TTC549 (cell line): ENCODE measurements at regions not wholly inside any gene's neighbourhood (a gene's known extent, or its start where the extent isn't known, plus 50 kb on each side); places are given as distances from the start of the nearest gene placed in this dataset.

Experiments
- FAIRE-seq: peaks from 2 replicates; lab custom pipeline; 2012; peaks lifted over from hg19 to GRCh38; lab: Jason Lieb, UNC

DNA sequence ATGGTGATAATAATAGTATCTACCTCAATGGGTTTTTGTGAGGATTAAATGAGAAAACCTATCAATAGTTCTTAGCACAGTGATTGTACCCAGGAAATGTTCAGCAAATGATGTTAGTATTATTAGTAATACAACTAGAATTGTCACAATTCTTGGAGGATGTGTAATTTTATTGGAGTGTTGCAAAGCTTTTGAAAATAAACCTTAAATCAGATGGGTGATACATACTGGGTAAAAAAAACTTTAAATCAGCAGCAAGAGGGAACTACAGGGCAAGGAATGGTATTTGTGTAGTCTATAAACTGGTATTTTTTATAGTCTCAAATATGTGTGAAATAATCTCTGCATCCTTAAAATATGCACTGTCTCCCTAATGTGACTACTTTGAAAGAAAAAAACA, 371.6 kb downstream of the PIK3R1 start:
- no peak for FAIRE-seq

DNA sequence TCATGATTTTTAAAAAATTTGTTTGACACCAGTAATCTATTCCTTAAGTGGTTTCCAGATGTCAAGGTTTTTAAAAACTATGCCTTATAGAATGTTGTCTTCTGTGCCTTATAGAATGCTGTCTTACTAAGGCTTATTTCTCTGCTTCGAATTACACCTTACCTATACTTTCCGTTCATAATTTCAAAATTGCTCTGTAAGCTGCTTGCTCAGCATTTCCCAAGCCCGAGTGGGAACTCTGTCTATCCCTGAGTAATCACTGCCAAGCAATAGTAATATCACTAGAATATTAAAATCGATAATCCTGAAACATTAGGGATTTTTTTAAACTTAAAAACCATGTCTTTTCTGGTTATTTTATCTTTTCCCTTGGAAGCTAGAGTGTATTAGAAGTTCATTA, 376.3 kb downstream of the PIK3R1 start:
- no peak for FAIRE-seq

DNA sequence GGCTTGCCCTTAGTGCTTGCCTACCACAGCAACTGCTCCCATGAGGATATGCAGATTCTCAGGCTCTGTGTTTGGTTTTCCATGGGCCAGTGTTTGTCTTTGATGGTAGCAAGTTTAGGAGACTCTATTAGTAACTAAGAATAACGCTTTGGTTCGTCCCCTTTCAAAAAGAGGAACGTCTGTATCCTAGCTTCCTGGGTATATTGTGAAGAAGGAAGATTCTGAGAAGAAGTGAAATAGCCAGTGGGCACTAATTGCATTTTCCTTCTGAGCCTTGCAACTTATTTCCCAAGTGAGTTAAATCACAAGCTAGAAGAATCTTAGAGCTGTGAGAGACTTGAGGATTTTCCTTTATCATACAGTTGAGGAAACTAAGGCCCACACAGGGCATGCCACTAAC, 376.8 kb downstream of the PIK3R1 start:
- no peak for FAIRE-seq

DNA sequence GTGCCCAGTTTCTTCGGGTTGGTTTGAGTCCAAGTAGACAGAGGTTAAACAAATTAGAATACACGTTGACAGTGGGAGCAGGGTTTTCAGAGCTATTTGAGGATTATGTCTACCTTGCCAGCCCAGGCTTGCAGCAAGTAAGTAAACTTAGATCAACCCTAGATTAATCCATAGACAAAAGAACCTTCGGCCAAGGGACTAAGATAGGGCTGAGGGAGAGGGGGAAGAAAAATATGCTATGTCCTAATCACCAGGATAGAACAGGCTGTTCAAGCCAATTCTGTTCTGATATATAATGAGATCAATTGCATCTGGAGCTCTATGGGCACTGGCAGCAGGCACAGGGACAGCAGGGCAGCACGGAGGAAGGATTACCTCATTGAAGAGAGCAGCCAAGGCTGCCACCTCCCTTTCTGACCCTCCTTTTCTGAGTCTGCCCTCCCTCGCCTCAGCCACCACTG, 377.7 kb downstream of the PIK3R1 start:
- no peak for FAIRE-seq

DNA sequence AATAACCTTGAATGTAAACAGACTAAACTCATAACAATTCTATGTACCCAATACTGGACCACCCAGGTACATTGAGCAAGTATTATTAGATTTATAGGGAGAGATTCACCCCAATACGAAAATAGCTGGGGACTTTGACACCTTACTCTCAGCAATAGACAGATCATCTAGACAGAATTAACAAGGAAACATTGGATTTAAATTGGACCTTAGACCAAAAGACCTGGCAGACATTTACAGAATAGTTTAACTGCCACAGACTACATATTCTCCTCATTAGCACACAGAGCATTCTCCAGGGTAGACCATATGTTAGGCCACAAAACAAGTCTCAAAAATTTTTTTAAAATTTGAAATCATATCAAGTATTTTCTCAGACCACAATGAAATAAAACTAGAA, 397.4 kb downstream of the PIK3R1 start:
- FAIRE-seq = no peak

DNA sequence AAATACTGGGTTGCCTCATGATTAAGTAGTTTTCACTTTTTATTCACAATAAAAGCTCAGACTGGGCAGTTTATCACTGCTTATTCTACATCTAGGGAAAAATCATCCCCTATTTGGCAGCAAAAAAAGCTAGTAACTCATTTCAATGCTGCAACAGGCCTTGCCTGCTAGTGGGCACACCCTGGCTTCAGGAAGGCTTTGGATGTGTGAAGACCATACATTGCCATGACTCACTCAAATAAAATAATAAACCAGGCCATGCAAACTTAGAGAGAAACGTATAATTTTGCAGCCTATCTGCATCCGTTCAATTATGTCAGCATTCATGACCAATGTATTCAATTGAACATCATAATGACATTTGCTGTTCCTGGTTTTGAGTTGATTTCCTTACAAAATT, 402.9 kb downstream of the PIK3R1 start:
- no peak for FAIRE-seq

DNA sequence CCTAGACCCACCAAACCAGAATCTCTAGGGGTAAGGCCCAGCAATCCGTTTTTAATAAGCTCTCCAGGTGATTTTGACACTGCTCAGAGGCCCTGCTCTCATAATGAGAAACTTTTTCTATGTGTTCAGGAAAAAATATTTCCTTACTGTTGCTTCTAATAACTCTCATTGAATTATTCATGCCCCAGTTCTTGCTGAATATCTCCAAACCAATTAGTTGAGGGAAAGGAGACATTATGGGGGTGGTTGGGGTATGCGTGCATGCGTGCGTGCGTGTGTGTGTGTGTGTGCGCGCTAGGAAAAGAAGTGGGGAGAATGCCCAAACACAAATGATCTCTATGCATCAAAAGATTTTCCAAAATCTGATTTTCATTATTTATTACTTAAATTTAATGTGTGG, 411.4 kb downstream of the PIK3R1 start:
- no peak for FAIRE-seq

DNA sequence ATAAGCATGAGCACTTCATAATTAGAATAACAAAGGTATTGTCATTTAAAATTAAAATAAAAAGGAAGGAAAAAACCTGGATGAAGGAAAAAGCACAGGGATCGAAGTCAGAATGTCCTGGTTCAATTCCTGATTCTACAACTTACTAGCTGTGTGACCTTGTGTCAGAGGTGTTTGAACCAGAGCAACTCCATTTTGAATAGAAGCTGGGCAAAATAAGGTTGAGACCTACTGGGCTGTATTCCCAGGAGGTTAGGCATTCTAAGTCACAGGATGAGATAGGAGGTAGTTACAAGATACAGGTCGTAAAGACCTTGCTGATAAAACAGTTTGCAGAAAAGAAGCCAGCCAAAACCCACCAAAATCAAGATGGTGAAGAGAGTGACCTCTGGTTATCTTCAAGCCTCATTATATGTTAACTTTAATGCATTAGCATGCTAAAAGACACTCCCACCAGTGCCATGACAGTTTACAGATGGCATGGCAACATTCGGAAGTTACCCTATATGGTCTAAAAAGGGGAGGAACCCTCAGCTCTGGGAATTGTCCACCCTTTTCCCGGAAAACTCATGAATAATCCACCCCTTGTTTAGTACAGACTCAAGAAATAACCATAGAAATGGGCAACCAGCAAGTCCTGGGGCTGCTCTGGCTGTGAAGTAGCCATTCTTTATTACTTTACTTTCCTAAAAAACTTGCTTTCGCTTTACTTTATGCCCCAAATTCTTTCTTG, 412.7 kb downstream of the PIK3R1 start:
- no peak for FAIRE-seq

DNA sequence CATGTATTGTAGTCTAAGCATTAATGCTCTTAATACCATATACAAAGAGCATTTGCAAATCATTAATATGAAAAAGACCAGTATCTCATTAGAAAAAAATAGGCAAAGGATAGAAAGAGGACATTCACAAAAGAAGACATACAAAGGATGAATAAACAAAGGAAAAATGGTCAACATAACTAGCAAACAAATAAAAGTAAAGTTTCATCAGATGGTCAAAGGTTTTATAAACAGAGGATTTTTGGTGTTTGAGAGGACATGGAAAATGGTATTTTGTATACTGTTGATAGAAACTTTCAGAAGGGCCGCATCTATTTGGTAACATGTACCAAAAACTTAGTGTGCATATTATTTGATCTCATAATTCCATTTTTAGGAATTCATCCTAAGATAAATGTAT, 414.8 kb downstream of the PIK3R1 start:
- FAIRE-seq = no peak

DNA sequence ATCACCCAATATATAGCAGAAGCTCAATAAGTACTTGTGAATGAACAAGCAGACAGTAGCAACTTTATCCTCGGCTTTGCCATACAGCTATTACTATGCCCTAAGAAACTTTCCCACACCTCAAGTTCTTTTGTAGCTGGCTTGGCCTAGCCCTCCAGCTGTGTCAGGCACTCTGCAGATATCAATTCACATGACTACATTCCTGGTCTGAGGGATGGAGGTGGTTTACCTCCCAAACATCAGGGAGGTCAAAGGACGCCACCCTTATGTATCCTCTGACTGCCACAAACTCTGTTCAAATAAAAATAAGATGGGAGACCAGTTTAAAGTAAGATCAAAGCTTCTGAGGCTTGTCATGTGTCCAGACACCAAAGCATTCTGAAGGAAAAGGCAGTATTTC, 416.3 kb downstream of the PIK3R1 start:
- no peak for FAIRE-seq

DNA sequence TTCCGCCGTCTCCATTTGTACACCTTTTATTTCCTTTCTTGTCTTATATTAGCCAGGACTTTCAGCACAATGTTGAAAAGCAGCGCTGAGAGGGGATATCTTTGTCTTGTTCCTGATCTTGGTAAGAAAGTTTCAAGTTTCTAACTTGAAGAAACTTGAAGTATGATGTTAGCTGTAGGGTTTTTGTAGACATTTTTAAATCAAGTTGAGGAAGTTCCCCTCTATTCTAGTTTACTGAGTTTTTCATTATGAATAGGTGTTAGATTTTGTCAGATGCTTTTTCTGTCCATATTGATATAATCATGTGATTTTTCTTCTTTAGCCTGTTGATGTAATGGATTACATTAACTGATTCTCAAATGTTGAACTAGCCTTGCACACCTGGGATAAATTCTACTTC, 425.7 kb downstream of the PIK3R1 start:
- FAIRE-seq = no peak

DNA sequence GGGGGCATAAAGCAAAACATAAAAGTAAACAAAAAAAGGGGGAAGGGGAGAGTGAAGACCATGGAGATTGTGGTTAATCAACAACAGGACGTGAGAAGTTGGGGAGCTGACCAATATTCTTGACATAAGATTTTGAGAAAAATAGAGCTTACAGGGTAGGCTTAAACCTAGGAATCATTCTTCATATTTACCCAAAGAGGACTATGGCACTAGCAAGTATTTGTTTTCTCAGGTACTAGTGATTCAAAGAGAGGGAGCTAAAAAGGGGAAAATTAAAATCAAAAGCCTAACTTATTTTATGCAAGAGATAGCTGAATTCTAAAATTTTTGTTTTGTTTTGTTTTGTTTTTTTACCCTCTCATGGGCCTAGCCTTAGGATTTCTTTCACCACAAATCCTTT, 427.5 kb downstream of the PIK3R1 start:
- FAIRE-seq = no peak

DNA sequence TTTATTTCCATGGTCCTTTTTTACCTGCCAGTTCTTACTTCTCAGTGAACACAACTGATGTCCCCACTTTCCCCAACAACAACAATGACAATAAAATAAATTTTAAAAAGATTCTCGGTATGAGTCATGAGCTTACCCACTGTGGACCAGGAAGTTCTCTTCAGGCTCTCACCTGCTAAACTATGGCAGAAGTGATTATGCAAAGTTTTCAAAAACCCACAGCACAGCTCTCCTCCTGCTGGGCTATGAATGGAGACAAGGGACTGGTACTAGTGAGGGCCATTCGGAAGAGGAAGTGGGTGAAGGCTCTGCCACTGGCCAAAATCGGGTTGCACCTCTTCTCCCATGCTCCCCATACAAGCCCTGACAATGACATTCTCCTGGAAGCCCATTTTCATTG, 429.4 kb downstream of the PIK3R1 start:
- no peak for FAIRE-seq

DNA sequence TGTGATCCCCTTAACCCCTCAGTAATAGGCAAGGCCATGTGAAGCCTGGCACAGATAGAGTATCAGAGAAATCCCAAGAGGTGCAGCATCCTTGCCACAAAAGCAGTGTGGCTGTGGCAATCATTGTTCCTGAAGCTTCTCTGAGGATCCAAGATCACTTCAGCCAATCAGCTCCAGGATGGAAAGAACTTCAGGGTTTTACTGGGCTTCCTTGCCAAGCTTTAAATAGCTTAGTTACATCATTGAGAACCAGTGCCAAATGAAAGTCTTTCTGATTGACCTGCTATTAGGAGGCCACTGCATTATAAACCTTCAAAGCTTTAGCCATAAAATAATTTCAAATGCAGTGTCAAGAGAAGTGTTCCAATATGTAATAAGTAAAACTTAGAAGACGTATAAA, 430.6 kb downstream of the PIK3R1 start:
- FAIRE-seq = no peak

DNA sequence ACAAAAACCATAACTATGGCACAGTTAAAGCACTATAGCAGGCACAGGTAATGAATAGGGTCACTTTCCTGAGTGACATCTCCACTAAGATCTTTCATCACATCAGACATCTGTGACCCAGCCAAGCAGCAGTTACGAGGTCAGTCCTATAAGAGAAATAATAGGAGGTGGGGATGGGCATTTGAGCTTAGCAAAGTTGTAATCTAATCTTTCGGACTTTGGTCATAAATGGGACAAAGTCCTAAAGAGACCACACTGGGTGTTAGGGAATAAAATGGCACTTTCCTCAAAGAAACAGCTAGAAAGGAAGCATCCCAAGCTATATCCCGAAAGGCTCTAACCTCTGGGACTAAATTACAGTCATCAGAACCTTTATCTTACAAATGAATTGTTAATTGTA, 432.2 kb downstream of the PIK3R1 start:
- no peak for FAIRE-seq

DNA sequence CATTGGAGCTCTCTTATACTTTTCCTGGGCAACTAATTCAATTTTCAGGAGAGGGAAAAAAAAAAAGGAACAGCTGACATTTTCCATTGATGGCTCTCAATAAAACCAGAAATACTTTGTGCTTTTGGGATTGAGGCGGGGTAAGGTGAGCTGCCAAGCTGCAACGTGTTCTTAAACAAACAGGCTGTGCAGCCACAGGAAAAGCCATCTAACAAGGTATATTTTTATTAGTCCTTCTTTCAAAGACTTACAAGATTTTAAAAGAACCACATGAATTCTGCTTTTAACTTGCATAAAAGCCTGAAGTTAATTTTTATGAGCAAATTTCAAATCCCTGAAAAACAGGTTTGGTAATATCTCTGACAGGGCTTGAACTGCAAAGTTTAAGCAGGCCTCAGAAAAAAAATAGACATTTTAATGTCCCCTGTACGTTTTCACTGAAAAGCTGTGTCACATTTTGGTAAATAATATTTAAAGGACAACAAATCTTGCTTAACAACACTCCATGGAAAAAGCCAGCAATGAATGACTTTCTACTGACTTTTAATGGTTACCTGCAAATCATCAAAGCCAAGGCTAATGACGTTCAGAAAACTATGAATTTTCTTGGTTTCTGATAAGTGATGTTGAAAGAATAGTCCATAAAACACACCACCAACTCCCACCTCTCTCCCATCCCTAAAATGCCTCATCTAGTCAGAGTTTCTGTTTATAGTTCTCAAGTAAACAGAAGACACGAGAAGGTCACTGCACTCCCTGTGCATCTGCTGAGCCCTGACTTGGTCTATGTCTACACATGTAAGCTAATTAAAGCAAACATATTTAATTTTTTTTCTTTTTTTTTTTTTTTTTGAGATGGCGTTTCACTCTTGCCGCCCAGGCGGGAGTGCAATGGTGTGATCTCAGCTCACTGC, 433.6 kb downstream of the PIK3R1 start:
- FAIRE-seq = no peak

DNA sequence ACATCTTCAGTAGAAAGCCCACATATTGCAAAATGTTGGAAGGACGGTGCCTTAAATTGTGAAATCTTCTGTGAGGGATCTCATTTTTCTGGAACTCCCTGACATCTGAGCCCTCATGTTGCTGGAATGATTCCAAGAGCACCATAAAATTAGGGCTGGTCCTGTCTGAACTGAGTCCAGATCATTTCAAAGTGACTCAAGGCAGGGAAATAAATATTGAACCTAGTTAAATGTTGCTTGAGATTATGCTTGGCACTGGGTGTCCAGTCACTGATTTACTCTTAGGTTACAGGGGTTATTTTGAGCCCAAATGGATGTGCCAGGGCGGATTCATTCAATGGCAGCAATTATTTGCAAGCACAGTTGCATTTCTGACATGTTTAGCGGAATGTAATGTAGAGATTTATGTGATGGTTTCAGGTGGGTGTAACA, 437.0 kb downstream of the PIK3R1 start:
- no peak for FAIRE-seq

DNA sequence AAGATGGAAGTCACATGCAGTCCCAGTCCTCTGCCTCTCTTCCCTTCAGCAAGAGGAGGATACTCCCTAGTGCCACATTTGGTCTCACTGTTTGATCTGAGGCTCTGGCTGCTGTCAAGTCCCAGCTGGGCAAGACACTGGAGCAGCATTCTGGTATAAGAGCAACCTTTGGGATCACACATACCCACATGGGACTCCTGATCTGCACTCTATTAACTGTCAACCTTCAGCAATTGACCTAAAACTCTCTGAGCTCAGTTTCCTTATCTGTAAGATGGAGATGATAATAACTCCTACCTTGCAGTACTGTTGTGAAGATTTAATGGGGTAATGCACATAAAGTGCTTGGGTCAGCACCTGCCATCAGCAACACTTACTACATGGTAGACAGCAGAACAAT, 437.9 kb downstream of the PIK3R1 start:
- no peak for FAIRE-seq

DNA sequence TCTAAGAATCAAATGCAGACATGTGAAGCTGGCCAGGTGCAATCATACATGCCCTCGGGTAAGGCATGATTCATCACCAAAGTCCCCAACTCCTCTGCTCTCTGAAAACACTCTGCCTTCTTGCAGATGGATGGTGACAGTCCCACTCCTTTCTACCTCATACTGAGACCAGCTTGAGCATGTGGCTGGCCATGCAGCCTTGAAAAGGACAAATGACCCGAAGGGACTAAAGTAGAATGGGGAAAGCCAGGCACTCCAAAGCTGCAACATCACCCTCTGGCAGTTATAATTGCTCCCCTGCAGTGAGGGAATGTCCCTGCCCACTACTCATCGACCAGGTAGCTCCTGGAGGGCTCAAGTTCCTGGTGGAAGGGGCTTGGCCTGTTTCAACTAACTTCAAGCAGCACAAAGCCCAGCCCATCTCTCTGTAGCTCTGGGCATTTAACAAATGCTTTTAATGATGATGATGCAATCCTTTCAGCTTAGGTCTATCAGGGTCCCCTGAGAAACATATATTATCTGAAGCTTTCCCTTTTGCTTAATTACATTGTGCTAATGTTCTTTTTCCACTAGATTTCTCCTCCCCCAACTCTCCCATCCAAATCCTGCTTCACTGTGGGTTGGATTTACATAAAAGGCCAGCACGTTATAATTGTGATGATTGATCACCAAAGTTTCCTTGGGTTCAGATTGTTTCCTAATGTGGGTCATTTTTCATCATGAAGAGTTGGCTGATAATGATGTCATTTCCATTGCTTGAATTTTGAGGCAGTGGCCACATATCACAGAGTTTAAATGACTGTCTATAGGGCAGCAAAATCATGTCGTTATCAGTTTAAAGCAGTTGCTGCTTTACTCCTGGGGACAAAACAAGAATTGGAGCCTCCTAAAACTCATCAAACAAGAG, 436.5 kb upstream of the SLC30A5 start:
- FAIRE-seq = no peak

DNA sequence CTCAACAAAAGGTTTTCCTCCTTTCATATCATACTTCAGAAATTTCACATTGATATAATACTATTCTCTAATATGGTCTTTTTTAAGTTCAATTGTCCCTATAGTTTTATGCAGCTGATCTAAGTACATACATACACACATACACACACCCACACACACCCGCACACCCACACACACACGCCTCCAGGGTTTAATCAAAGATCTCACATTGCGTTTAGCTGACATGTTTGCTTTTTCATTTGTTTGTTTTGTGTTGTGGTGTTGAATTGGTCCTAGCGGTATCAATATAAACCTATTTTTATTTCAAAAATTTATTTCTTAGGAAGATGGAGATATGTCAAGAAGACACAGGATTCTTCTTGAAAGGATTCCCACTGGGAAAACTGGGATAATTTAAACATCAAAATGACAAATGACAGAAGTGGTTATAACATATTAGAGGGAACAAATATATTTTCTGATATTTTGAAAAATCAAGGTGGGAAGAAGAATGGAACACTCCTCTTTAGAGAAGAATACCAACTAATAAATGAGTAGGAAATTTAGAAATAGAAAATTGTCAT, 434.9 kb upstream of the SLC30A5 start:
- FAIRE-seq = no peak

DNA sequence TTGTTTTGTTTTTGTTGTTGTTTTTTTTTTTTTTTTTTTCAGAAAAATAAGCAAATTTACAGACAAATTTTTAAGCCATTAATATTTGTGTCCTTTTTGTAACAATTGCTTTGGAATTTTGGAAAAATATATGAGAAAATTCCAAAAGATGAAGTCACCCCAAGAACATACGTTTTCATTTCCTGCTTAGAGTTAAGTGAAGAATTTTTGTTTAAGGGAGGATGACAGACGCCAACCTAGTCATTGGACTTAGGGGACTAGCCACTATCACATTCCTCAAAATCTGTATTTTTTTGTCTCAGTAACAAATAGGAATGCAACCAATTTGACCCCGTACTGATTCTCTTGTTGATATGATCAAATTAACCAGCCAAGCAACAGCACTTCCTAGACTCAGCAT, 433.9 kb upstream of the SLC30A5 start:
- no peak for FAIRE-seq

DNA sequence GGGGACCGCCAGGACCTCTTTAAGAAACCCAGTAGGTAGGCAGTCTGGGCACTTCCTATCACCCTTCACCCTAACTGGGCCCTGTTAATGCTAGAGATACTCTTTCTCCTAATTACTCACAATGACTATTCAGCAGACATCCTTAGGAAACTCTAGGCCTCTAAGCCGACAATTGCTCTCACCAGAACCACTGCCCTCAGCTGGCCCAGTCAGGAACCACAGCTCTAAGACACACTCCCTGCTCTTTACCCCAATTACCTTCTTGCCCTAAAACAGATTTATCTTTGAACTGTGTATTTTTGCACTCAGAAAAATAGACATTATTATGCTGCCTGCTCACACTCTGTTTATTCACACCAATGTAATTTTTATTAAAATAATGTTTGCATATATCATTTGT, 432.6 kb upstream of the SLC30A5 start:
- FAIRE-seq = no peak
